Cerebellar cortex (tissue), 1 donor: ENCODE measurements at regions not wholly inside any gene's neighbourhood (a gene's known extent, or its start where the extent isn't known, plus 50 kb on each side); places are given as distances from the start of the nearest gene placed in this dataset.

Source experiments
- DNase-seq: peaks from one replicate; pipeline ENCODE4 v3.0.0-alpha.2; 2015; ENCODE audit warnings: low spot score

GRCh38 chr1:235011599-235012435 lies 116.8 kb downstream of the TOMM20 start:
- peak; percentile 87 for DNase-seq

GRCh38 chr1:235011064-235011598 lies 117.5 kb downstream of the TOMM20 start:
- DNase-seq, result no peak

- no peak for DNase-seq
These were observed 118.9 kb downstream of the TOMM20 start for GRCh38 chr1:235009561-235010306.

- DNase-seq, result no peak
These were observed 119.6 kb downstream of the TOMM20 start for GRCh38 chr1:235009074-235009473.

- no peak for DNase-seq
These were observed 120.4 kb downstream of the TOMM20 start for GRCh38 chr1:235008239-235008638.

- no peak for DNase-seq
These were observed 121.8 kb downstream of the TOMM20 start for GRCh38 chr1:235006816-235007215.

GRCh38 chr1:235006132-235006721 lies 122.4 kb downstream of the TOMM20 start:
- DNase-seq, result no peak

GRCh38 chr1:235004840-235005391 lies 123.7 kb downstream of the TOMM20 start:
- DNase-seq, result no peak

- no peak for DNase-seq
These were observed 124.4 kb downstream of the TOMM20 start for GRCh38 chr1:235004276-235004675.

- no peak for DNase-seq
These were observed 125.8 kb downstream of the TOMM20 start for GRCh38 chr1:235002706-235003300.

GRCh38 chr1:234999513-234999940 lies 129.1 kb downstream of the TOMM20 start:
- no peak for DNase-seq

- no peak for DNase-seq
These were observed 130.5 kb downstream of the TOMM20 start for GRCh38 chr1:234997896-234998741.

- peak; percentile 98 for DNase-seq
These were observed 131.3 kb downstream of the TOMM20 start for GRCh38 chr1:234997201-234997895.

GRCh38 chr1:234996245-234996757 lies 132.3 kb downstream of the TOMM20 start:
- DNase-seq, result no peak

GRCh38 chr1:234994436-234995295 lies 134.0 kb downstream of the TOMM20 start:
- DNase-seq, result no peak

- DNase-seq, result no peak
These were observed 136.6 kb downstream of the TOMM20 start for GRCh38 chr1:234992065-234992464.

GRCh38 chr1:234990874-234991801 lies 137.5 kb downstream of the TOMM20 start:
- no peak for DNase-seq

GRCh38 chr1:234990328-234990675 lies 138.3 kb downstream of the TOMM20 start:
- no peak for DNase-seq
